GM21737 (cell line): ENCODE measurements at regions not wholly inside any gene's neighbourhood (a gene's known extent, or its start where the extent isn't known, plus 50 kb on each side); places are given as distances from the start of the nearest gene placed in this dataset.

Experiments used
- ATAC-seq: cut with Tn5 transposase; IDR thresholded peaks from one replicate; pipeline ENCODE4 v1.9.1; 2021; ENCODE audit warnings: mild to moderate bottlenecking, moderate library complexity; ENCODE audit not compliant: unreplicated experiment

GRCh38 chr2:211055438-211055837, 499.0 kb downstream of the CPS1 start:
- no peak for ATAC-seq

- ATAC-seq, result no peak
These were observed 505.4 kb downstream of the CPS1 start for GRCh38 chr2:211061612-211062296.

- no peak for ATAC-seq
These were observed 505.9 kb downstream of the CPS1 start for GRCh38 chr2:211062297-211062612.

- no peak for ATAC-seq
These were observed 510.6 kb downstream of the CPS1 start for GRCh38 chr2:211067029-211067428.

GRCh38 chr2:211068108-211068780, 511.8 kb downstream of the CPS1 start:
- ATAC-seq, result no peak

GRCh38 chr2:211070547-211070946, 514.1 kb downstream of the CPS1 start:
- ATAC-seq, result no peak

GRCh38 chr2:211077216-211077767, 520.9 kb downstream of the CPS1 start:
- ATAC-seq, result no peak

- ATAC-seq, result no peak
These were observed 528.0 kb downstream of the CPS1 start for GRCh38 chr2:211084352-211084751.

- no peak for ATAC-seq
These were observed 528.8 kb downstream of the CPS1 start for GRCh38 chr2:211085056-211085680.

GRCh38 chr2:211086049-211086448, 529.6 kb downstream of the CPS1 start:
- no peak for ATAC-seq

GRCh38 chr2:211089127-211089526, 532.7 kb downstream of the CPS1 start:
- ATAC-seq, result no peak

GRCh38 chr2:211093743-211094303, 537.4 kb downstream of the CPS1 start:
- ATAC-seq, result no peak

- ATAC-seq, result no peak
These were observed 547.6 kb downstream of the CPS1 start for GRCh38 chr2:211103989-211104388.

- ATAC-seq, result no peak
These were observed 557.2 kb downstream of the CPS1 start for GRCh38 chr2:211113334-211114175.

GRCh38 chr2:211114826-211115455, 558.5 kb downstream of the CPS1 start:
- ATAC-seq, result no peak

GRCh38 chr2:211117026-211117425, 560.6 kb downstream of the CPS1 start:
- no peak for ATAC-seq

GRCh38 chr2:211126256-211126655, 569.9 kb downstream of the CPS1 start:
- ATAC-seq, result no peak

- no peak for ATAC-seq
These were observed 571.1 kb downstream of the CPS1 start for GRCh38 chr2:211127501-211127900.

GRCh38 chr2:211128287-211128686, 571.9 kb downstream of the CPS1 start:
- ATAC-seq, result no peak

GRCh38 chr2:211129798-211130197, 573.4 kb downstream of the CPS1 start:
- ATAC-seq, result no peak
